PC-3 (cell line): ENCODE measurements at regions not wholly inside any gene's neighbourhood (a gene's known extent, or its start where the extent isn't known, plus 50 kb on each side); places are given as distances from the start of the nearest gene placed in this dataset.

Experiments
- ATAC-seq: fragments of 200-7000 bp; cut with Tn5 transposase; 2 replicates; pipeline ENCODE4 v1.9.1; 2020; ENCODE audit warnings: mild to moderate bottlenecking, moderate library complexity
- BruUV-seq: library from RNA; stranded (reverse); fragments of 400-500 nt; replicated peaks from 2 replicates; lab custom pipeline; 2021; lab: Mats Ljungman, UMichigan
- CTCF ChIA-PET: fragments of 300-600 bp; sonication (Branson Sonifier 250); formaldehyde crosslinking; loops from one replicate; lab custom pipeline; 2022; ENCODE audit warnings: antibody characterized with exemption; lab: Charles Lee
- POLR2A ChIA-PET: fragments of 300-600 bp; sonication (Branson Sonifier 250); formaldehyde crosslinking; loops from one replicate; lab custom pipeline; 2022; ENCODE audit warnings: antibody characterized with exemption; ENCODE audit not compliant: unreplicated experiment; lab: Charles Lee
- DNase-seq: peaks from one replicate; pipeline ENCODE4 v3.0.0-alpha.2; 2015
- H2AFZ ChIP-seq: fragments of 300-600 bp; sonication (generic); 2 replicates; pipeline ENCODE4 v1.6.0; 2016; ENCODE audit warnings: antibody characterized with exemption, low read length
- H3F3A ChIP-seq: fragments of 300-600 bp; sonication (generic); one replicate; pipeline ENCODE4 v1.6.0; 2017; ENCODE audit warnings: antibody characterized with exemption, low read length, control low read depth, mild to moderate bottlenecking; ENCODE audit not compliant: unreplicated experiment
- H3K27ac ChIP-seq: fragments of 300-600 bp; sonication (generic); 2 replicates; pipeline ENCODE4 v1.5.1; 2016; ENCODE audit warnings: mild to moderate bottlenecking, low read length
- H3K27me3 ChIP-seq: fragments of 300-600 bp; sonication (generic); 2 replicates; pipeline ENCODE4 v1.6.1; 2016; ENCODE audit warnings: low read length, mixed read lengths
- H3K36me3 ChIP-seq: fragments of 300-600 bp; sonication (generic); 2 replicates; pipeline ENCODE4 v1.6.1; 2016; ENCODE audit warnings: low read depth, mixed run types, low read length, mixed read lengths
- H3K4me1 ChIP-seq: fragments of 300-600 bp; sonication (generic); 2 replicates; pipeline ENCODE4 v1.5.1; 2016; ENCODE audit warnings: low read length; ENCODE audit not compliant: insufficient read depth
- H3K4me2 ChIP-seq: fragments of 300-600 bp; sonication (generic); 2 replicates; pipeline ENCODE4 v1.6.0; 2016; ENCODE audit warnings: low read length
- H3K4me3 ChIP-seq: fragments of 300-600 bp; sonication (generic); 2 replicates; pipeline ENCODE4 v1.5.1; 2016; ENCODE audit warnings: mild to moderate bottlenecking, low read length, mixed read lengths
- H3K79me2 ChIP-seq: fragments of 300-600 bp; sonication (generic); 2 replicates; pipeline ENCODE4 v1.6.1; 2017; ENCODE audit warnings: low read length, mixed read lengths
- H3K9ac ChIP-seq: fragments of 300-600 bp; sonication (generic); 2 replicates; pipeline ENCODE4 v1.6.0; 2016; ENCODE audit warnings: mild to moderate bottlenecking, low read length
- H3K9me2 ChIP-seq: fragments of 300-600 bp; sonication (generic); replicated peaks from 2 replicates; pipeline ENCODE4 v1.6.1; 2016; ENCODE audit warnings: mixed run types, low read length, mixed read lengths
- H3K9me3 ChIP-seq: fragments of 300-600 bp; sonication (generic); 2 replicates; pipeline ENCODE4 v1.6.1; 2016; ENCODE audit warnings: low read length, mixed read lengths
- H4K20me1 ChIP-seq: fragments of 300-600 bp; sonication (generic); 2 replicates; pipeline ENCODE4 v1.6.1; 2016; ENCODE audit warnings: low read length, mixed read lengths
- EZH2 ChIP-seq: fragments of 300-600 bp; sonication (generic); IDR thresholded peaks from one replicate; pipeline ENCODE4 v1.6.1; 2017; ENCODE audit warnings: antibody characterized with exemption, mild to moderate bottlenecking, low read length; ENCODE audit not compliant: unreplicated experiment
- EZH2phosphoT487 ChIP-seq: fragments of 300-600 bp; sonication (generic); IDR thresholded peaks from 2 replicates; pipeline ENCODE4 v1.6.1; 2018; ENCODE audit warnings: mild to moderate bottlenecking, antibody characterized with exemption, low read length, borderline replicate concordance
- intact Hi-C: fragments of 100-400 bp; cut with micrococcal nuclease; formaldehyde crosslinking; loops from 2 replicates; pipeline ENCODE4 v1.9.0; 2023
- TF ChIP-seq, protein P1 (sequence below): fragments of 300-600 bp; sonication (generic); conservative IDR thresholded peaks from 2 replicates; pipeline ENCODE4 v1.5.1; 2017; ENCODE audit warnings: antibody characterized with exemption, low read depth, mild to moderate bottlenecking, low read length

DNA sequence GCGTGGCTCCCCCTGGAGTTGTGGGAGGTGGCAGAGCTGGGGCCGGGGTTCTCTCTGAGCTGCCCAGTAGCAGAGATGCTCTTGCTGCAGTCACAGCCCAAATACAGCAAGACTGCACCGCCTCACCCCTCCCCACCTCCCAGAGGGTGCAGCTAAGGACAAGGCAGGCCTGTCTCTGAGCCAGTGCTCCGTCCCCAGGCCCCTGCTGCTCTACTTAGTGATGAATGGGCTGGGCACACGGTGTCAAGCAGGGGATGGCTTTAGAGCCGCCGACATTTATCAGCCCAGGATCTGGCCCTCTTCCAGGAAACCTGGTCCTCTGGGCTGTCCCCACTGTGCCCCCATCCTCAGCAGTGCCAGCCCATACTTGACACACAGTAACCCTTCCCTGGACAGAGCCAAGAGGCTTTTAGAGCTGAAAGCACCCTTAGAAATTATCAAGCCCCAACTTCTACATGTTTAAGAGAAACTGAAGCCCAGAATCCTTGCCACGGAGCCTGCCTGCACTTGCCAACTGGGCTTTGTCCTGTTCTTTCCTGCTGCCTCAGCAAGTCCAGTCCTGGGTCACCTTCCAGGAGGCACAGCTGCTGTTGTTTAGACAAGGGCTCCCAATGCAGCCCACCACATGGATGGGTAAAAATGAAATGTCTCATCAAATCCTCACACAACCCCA, 137.1 kb upstream of the UNC5B start:
- peak overlapping the region; percentile 23; the same call in 1 of the 2 replicates for H3K4me2 ChIP-seq
- no peak for DNase-seq

DNA sequence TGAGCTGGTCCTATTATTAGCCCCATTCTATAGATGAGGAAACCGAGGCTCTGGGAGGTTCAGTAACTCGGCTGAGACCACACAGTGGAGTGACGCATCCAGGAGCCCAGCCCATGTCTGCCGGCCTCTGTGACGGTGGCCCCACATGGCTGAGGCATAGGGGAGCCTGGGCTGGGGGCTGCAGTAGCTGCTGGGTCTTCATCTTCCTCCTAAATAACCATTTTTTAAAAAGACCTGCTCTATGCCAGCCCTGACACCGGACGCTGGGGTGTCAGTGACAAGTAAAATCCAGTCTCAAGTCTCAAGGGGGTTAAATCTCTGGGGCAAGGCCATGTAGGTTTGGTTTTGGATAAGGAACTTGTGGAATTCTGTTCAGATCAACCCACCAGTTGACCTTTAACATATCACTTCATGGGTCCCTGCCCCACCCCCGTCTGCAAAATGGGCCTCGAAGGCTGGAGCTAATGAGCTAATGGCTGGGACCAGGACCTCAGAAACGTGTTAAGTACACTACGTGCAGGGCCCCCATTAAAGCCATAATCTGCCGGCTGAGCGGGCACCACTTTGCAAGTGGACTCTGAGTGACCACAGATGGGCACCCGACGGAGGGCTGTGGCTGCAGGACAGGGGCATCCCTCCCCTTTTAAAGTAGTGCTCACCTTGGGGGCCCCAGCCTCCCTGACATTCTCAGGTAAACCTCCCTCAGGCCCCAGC, 136.5 kb upstream of the UNC5B start:
- Histone ChIP-seq H3K79me2 (no peaks in the 10 kb centered on the region), H3K9ac (no peak overlapping the region), H3K4me1 (peaks cover 16% of the 10 kb centered on the region), H3K27ac (no peak overlapping the region), H3K4me2 (no peak overlapping the region), H3K9me3 (no peaks in the 10 kb centered on the region), H3K9me2 (no peaks in the 10 kb centered on the region), H3K4me3 (no peak overlapping the region), H3K27me3 (peaks cover 13% of the 10 kb centered on the region; the same call in 1 of the 2 replicates), H2AFZ (no peak overlapping the region), H4K20me1 (no peaks in the 10 kb centered on the region), H3K36me3 (no peaks in the 10 kb centered on the region), H3F3A (no peaks in the 10 kb centered on the region)
- no peak for ATAC-seq
- CTCF ChIA-PET, result no interaction called here
- no peak for TF ChIP-seq EZH2phosphoT487
- TF ChIP-seq, protein P1, sequence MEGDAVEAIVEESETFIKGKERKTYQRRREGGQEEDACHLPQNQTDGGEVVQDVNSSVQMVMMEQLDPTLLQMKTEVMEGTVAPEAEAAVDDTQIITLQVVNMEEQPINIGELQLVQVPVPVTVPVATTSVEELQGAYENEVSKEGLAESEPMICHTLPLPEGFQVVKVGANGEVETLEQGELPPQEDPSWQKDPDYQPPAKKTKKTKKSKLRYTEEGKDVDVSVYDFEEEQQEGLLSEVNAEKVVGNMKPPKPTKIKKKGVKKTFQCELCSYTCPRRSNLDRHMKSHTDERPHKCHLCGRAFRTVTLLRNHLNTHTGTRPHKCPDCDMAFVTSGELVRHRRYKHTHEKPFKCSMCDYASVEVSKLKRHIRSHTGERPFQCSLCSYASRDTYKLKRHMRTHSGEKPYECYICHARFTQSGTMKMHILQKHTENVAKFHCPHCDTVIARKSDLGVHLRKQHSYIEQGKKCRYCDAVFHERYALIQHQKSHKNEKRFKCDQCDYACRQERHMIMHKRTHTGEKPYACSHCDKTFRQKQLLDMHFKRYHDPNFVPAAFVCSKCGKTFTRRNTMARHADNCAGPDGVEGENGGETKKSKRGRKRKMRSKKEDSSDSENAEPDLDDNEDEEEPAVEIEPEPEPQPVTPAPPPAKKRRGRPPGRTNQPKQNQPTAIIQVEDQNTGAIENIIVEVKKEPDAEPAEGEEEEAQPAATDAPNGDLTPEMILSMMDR, result no peak
- TF ChIP-seq EZH2, result no peak
- BruUV-seq, result no TSS peak
- intact Hi-C loops, result no loop called here
- DNase-seq, result no peak
- POLR2A ChIA-PET, result no interaction called here

More for the DNA sequence above, 137.1 kb upstream of the UNC5B start:
- ChIA-PET CTCF (no interaction called here), POLR2A (no interaction called here)
- peak overlapping the region; percentile 50 for H3K27ac ChIP-seq
- H3K27me3 ChIP-seq, result peaks cover 13% of the 10 kb centered on the region; the same call in 1 of the 2 replicates
- H3K4me1 ChIP-seq, result peaks cover 16% of the 10 kb centered on the region
- H3K4me3 ChIP-seq, result no peak overlapping the region
- H3K9ac ChIP-seq, result no peak overlapping the region
- BruUV-seq, result no TSS peak
- TF ChIP-seq, protein P1, result no peak
- TF ChIP-seq EZH2 (no peak), EZH2phosphoT487 (no peak)
- H3K9me2 ChIP-seq, result no peaks in the 10 kb centered on the region
- H3F3A ChIP-seq, result no peaks in the 10 kb centered on the region
- H4K20me1 ChIP-seq, result no peaks in the 10 kb centered on the region
- no peak overlapping the region for H2AFZ ChIP-seq
- no peaks in the 10 kb centered on the region for H3K36me3 ChIP-seq
- ATAC-seq, result peak; percentile 15; the same call in 1 of the 2 replicates
- no peaks in the 10 kb centered on the region for H3K9me3 ChIP-seq
- H3K79me2 ChIP-seq, result no peaks in the 10 kb centered on the region
- intact Hi-C loops, result no loop called here
